ENCODE measurements at regions not wholly inside any gene's neighbourhood (a gene's known extent, or its start where the extent isn't known, plus 50 kb on each side); places are given as distances from the start of the nearest gene placed in this dataset.

DNA sequence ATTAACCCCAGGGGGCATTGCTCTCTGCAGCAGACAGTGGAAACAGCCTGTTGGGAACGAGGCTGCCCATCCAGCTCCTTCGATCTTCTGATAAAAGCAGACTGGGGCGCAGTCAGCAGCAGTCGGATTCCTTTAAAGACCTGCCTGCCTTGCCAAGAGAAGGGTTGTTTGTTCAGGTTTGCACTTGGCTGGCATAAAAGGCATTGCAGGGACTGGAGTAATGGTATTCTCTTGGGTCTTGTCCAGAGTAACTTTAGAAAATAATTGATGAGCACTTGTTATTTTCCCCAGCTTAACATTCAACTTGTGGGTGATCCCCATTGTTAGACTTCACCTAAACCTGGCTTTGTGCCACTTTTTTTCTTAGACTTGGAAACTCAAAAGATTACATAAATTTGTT, 67.3 kb upstream of the SLC10A2 start:
- no peak for DNase-seq (ENCODE audit: low spot score)

- DNase-seq (ENCODE audit: low spot score) = no peak
These were observed 64.5 kb upstream of the SLC10A2 start for GRCh38 chr13:103130681-103131210.

GRCh38 chr13:103130146-103130545, 63.9 kb upstream of the SLC10A2 start:
- DNase-seq (ENCODE audit: low spot score) = no peak

All from SW480 (cell line).